ENCODE measurements at regions not wholly inside any gene's neighbourhood (a gene's known extent, or its start where the extent isn't known, plus 50 kb on each side); places are given as distances from the start of the nearest gene placed in this dataset.
"Not testable (repeated sequence)": the region's sequence is repeated elsewhere in the genome, so short reads cannot be mapped to it uniquely, and the experiment has no call there.

DNA sequence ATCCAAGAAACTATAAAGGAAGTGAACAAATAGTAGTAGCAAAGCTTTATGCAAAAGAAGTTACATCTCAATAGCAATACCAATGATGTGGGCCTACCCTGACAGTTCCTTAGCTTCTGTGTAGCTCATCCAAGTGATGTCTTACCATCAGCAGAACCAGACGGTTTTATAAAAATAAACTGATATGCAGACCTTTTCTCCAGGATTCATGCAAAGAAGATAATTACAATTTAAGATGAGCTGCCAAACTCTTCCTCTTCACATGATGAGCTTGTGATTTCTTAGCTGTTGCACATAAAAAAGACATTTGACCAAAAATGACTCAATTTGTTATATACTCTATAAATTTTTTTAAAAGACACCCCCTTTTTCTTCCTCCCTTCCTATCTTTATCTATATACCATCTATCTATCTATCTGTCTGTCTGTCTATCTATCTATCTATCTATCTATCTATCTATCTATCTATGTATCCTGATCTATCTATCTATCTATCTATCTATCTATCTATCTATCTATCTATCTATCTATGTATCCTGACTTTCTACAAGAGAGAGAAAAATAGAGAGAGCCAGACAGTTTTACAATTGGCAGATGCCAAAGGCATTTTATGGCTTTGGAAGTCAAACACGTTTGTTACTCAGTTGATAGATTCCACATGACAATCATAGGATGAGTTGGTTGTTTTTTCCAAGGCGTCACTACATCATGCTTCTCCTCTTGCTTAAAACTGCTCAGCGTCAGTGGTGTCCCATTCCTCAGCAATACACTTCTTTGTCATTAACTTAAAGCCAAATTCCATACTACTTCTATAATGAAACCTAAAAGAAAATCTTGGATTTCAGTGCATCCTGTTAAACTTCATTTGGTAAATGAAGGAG lies 65.9 kb upstream of the ACTR3 start:
- TF ChIP-seq, protein P1, sequence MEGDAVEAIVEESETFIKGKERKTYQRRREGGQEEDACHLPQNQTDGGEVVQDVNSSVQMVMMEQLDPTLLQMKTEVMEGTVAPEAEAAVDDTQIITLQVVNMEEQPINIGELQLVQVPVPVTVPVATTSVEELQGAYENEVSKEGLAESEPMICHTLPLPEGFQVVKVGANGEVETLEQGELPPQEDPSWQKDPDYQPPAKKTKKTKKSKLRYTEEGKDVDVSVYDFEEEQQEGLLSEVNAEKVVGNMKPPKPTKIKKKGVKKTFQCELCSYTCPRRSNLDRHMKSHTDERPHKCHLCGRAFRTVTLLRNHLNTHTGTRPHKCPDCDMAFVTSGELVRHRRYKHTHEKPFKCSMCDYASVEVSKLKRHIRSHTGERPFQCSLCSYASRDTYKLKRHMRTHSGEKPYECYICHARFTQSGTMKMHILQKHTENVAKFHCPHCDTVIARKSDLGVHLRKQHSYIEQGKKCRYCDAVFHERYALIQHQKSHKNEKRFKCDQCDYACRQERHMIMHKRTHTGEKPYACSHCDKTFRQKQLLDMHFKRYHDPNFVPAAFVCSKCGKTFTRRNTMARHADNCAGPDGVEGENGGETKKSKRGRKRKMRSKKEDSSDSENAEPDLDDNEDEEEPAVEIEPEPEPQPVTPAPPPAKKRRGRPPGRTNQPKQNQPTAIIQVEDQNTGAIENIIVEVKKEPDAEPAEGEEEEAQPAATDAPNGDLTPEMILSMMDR (IDR thresholded peaks at IDR 0.05; ENCODE audit: unreplicated experiment): no peak

DNA sequence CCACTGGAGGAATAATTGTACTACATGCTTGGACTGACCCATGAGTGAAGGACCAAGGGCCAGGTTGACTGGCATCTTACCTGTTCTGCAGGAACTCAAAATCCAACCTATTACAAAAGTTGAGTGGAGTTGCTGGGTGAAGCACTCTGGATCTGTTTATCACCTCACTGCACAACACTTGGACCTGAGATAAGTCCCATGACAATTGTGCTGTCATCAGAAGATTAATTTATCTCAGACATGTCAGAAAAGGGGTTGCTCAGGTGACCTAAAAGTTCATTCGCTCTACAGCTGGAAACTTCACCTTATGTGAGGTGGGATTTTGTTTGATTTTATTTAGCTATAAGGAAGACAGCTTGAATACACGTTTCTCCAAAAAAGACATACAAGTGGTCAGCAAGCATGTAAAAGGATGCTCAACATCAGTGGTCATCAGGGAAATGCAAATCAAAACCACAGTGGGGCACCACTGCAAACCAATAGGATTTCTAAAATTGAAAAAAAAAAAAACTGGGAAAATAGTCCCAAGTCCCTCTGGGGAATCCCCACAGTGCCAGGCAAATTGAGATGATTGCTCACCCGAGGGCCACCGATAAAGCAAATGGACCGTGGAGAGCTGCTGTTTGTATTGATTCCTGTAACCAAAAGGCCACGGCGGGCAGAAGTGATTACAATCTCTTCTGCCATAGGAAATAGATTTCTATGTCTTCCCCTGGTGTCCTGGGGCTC lies 65.8 kb upstream of the SLC35F5 start:
- TF ChIP-seq, protein P1 (IDR thresholded peaks at IDR 0.05; ENCODE audit: unreplicated experiment): no peak
- Mint-ChIP-seq H3K4me1 (peaks cover 28% of the 10 kb centered on the region), H3K36me3 (no peaks in the 10 kb centered on the region), H3K9me3 (no peaks in the 10 kb centered on the region), H3K27me3 (ENCODE audit: low read depth) (no peaks in the 10 kb centered on the region), H3K4me3 (no peak overlapping the region), H3K27ac (no peak overlapping the region)
- no peak for DNase-seq (ENCODE audit: low spot score in 2 of 2, unreplicated experiment in 2 of 2)

More for the DNA sequence above, 65.9 kb upstream of the ACTR3 start:
- Mint-ChIP-seq H3K36me3 (no peaks in the 10 kb centered on the region), H3K4me1 (peaks cover 18% of the 10 kb centered on the region), H3K4me3 (no peak overlapping the region), H3K27ac (no peak overlapping the region), H3K9me3 (peaks cover 6% of the 10 kb centered on the region), H3K27me3 (ENCODE audit: low read depth) (no peaks in the 10 kb centered on the region)
- no peak for DNase-seq (ENCODE audit: low spot score in 2 of 2, unreplicated experiment in 2 of 2)

DNA sequence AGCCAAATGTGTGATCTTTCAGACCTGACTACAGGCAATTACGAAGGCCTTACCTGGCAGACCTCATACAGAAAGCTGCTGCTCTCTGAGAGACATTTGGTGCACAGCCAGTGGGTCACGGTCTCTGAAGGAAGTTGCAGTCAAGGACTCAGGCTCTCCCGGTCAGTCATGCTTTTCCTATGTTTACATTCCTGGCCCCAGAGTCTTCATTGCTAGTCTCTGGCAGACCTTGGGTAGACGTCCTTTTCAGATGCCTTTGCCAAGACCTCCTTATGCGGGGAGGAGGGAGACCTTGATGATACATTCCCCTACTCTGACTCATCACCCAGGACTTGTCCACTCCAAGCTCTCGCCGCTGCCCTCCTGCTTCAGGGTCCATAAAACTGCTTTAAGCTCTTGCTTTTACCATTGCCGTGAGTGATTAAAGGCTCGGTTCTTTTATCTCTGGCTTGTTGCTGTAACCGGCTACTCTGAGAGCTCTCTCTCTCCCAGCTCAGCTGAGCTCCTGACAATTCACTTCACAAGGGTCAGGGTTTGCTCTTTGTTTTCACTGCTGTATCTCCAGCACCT lies 62.0 kb upstream of the SLC35F5 start:
- Mint-ChIP-seq H3K9me3 (no peaks in the 10 kb centered on the region), H3K27ac (peak overlapping the region; percentile 87), H3K27me3 (ENCODE audit: low read depth) (no peaks in the 10 kb centered on the region), H3K4me1 (peaks cover 17% of the 10 kb centered on the region), H3K4me3 (peak overlapping the region; percentile 32), H3K36me3 (no peaks in the 10 kb centered on the region)
- peak in 1 of 2 experiments; percentile 52 for DNase-seq (ENCODE audit: low spot score in 2 of 2, unreplicated experiment in 2 of 2)
- TF ChIP-seq, protein P1 (IDR thresholded peaks at IDR 0.05; ENCODE audit: unreplicated experiment): no peak

DNA sequence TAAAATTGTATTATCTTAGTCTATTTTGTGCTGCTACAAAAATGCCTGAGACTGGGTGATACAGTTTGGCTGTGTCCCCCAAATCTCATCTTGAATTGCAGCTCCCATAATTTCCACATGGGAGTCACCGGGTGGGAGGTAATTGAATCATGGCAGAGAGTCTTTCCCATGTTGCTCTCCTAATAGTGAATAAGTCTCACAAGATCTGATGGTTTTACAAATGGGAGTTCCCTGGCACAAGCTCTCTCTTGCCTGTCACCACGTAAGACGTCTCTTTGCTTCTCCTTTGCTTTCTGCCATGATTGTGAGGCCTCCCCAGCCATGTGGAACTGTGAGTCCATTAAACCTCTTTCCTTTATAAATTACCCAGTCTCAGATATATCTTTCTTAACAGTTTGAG lies 57.0 kb upstream of the SLC35F5 start:
- H3K36me3 Mint-ChIP-seq; DNase-seq (ENCODE audit: low spot score in 2 of 2, unreplicated experiment in 2 of 2); H3K27ac Mint-ChIP-seq; H3K4me3 Mint-ChIP-seq; H3K27me3 Mint-ChIP-seq (ENCODE audit: low read depth): not testable (repeated sequence)
- Mint-ChIP-seq H3K4me1 (peaks cover 18% of the 10 kb centered on the region), H3K9me3 (peaks cover 13% of the 10 kb centered on the region)

DNA sequence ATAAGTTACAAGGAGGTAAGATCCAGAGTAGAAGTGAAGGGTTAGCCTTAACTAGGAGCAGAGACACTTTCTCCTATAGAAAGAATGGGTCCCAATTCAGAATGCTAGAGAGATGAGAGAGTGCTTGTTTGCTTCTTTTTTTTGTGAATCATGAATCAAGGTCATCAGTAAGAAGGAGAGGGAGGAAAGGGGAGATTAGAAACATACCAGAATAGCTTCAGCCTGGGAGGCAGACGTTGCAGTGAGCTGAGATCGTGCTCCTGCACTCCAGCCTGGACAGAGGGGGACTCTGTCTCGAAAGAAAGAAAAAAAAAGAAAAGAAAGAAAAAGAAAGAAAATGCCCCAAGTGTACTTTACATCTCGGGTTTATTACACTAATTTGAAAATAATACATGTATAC lies 55.8 kb upstream of the SLC35F5 start:
- DNase-seq (ENCODE audit: low spot score in 2 of 2, unreplicated experiment in 2 of 2): no peak
- Mint-ChIP-seq H3K27me3 (ENCODE audit: low read depth) (no peaks in the 10 kb centered on the region), H3K4me3 (no peak overlapping the region), H3K36me3 (no peaks in the 10 kb centered on the region), H3K9me3 (peaks cover 13% of the 10 kb centered on the region), H3K27ac (peak overlapping the region; percentile 56), H3K4me1 (peaks cover 10% of the 10 kb centered on the region)
- TF ChIP-seq, protein P1 (IDR thresholded peaks at IDR 0.05; ENCODE audit: unreplicated experiment): no peak
